IMR-90 (cell line): ENCODE measurements at regions not wholly inside any gene's neighbourhood (a gene's known extent, or its start where the extent isn't known, plus 50 kb on each side); places are given as distances from the start of the nearest gene placed in this dataset.

Experiments
- ATAC-seq: fragments of 200-7000 bp; cut with Tn5 transposase; 2 replicates; pipeline ENCODE4 v1.9.1; 2020; ENCODE audit warnings: low read depth, mild to moderate bottlenecking, moderate library complexity
- BruUV-seq: library from RNA; stranded (reverse); fragments of 400-500 nt; replicated peaks from 2 replicates; lab custom pipeline; 2021; lab: Mats Ljungman, UMichigan
- CTCF ChIA-PET: fragments of 300-600 bp; formaldehyde crosslinking; extraction: SDS; loops from one replicate; lab custom pipeline; 2021; ENCODE audit warnings: antibody characterized with exemption; lab: Yijun Ruan, JAX
- POLR2A ChIA-PET: fragments of 300-600 bp; sonication (Branson Sonifier 250); formaldehyde crosslinking; loops from one replicate; lab custom pipeline; 2022; ENCODE audit warnings: antibody characterized with exemption; ENCODE audit not compliant: unreplicated experiment; lab: Charles Lee
- DNase-seq: peaks from one replicate; pipeline ENCODE4 v3.0.0; 2013
- H2AFZ ChIP-seq: replicated peaks from 2 replicates; pipeline ENCODE3; 2013; ENCODE audit warnings: low read length, mild to moderate bottlenecking; ENCODE audit not compliant: poor library complexity
- H2AK5ac ChIP-seq: 2 replicates; pipeline ENCODE4 v1.6.1; 2013; ENCODE audit warnings: low read depth, low read length, inconsistent platforms
- H2AK9ac ChIP-seq: replicated peaks from 2 replicates; pipeline ENCODE3; 2013; ENCODE audit warnings: mild to moderate bottlenecking, low read depth, low read length, moderate library complexity; ENCODE audit not compliant: poor library complexity
- H2BK120ac ChIP-seq: 2 replicates; pipeline ENCODE4 v1.6.1; 2013; ENCODE audit warnings: low read depth, low read length, inconsistent platforms
- H2BK15ac ChIP-seq: 3 replicates; pipeline ENCODE4 v1.6.1; 2013; ENCODE audit warnings: low read depth, low read length, inconsistent platforms
- H2BK20ac ChIP-seq: 2 replicates; pipeline ENCODE4 v1.6.1; 2013; ENCODE audit warnings: low read depth, mild to moderate bottlenecking, inconsistent platforms, low read length, moderate library complexity
- H2BK5ac ChIP-seq: 2 replicates; pipeline ENCODE4 v1.6.1; 2013; ENCODE audit warnings: mild to moderate bottlenecking, low read depth, low read length, inconsistent platforms; ENCODE audit not compliant: poor library complexity, severe bottlenecking
- H3K14ac ChIP-seq: replicated peaks from 2 replicates; pipeline ENCODE4 v1.6.1; 2013; ENCODE audit warnings: low read depth, low read length, inconsistent platforms
- H3K18ac ChIP-seq: 2 replicates; pipeline ENCODE4 v1.6.1; 2013; ENCODE audit warnings: low read depth, low read length, control low read depth
- H3K23ac ChIP-seq: 2 replicates; pipeline ENCODE4 v1.6.1; 2013; ENCODE audit warnings: low read depth, low read length, inconsistent platforms
- H3K27ac ChIP-seq: 2 replicates; pipeline ENCODE4 v1.5.1; 2013; ENCODE audit warnings: mild to moderate bottlenecking, control low read depth, low read length; ENCODE audit not compliant: insufficient read depth
- H3K27me3 ChIP-seq: 2 replicates; pipeline ENCODE4 v1.6.1; 2013; ENCODE audit warnings: low read length; ENCODE audit not compliant: control insufficient read depth, insufficient read depth
- H3K36me3 ChIP-seq: 2 replicates; pipeline ENCODE4 v1.6.1; 2013; ENCODE audit warnings: low read length, mixed read lengths; ENCODE audit not compliant: control insufficient read depth, insufficient read depth
- H3K4ac ChIP-seq: 2 replicates; pipeline ENCODE4 v1.6.1; 2013; ENCODE audit warnings: low read depth, low read length, inconsistent platforms
- H3K4me1 ChIP-seq: 2 replicates; pipeline ENCODE4 v1.6.1; 2013; ENCODE audit warnings: low read length, mixed read lengths; ENCODE audit not compliant: control insufficient read depth, insufficient read depth
- H3K4me2 ChIP-seq: 2 replicates; pipeline ENCODE4 v1.6.1; 2013; ENCODE audit warnings: low read depth, mild to moderate bottlenecking, control low read depth, low read length, moderate library complexity
- H3K4me3 ChIP-seq: 2 replicates; pipeline ENCODE4 v1.5.1; 2013; ENCODE audit warnings: low read depth, mild to moderate bottlenecking, control low read depth, low read length, moderate library complexity; ENCODE audit not compliant: insufficient read depth
- H3K56ac ChIP-seq: 2 replicates; pipeline ENCODE4 v1.6.1; 2013; ENCODE audit warnings: low read length, inconsistent platforms; ENCODE audit not compliant: insufficient read depth; ENCODE audit errors: extremely low read depth
- H3K79me1 ChIP-seq, 2 experiments: 2 replicates each; pipeline ENCODE4 v1.6.1; 2013; ENCODE audit warnings: low read length in 2 of 2, inconsistent platforms in 1 of 2, low read depth in 1 of 2
- H3K9ac ChIP-seq: 2 replicates; pipeline ENCODE4 v1.6.1; 2013; ENCODE audit warnings: low read depth, low read length, control low read depth
- H3K9me1 ChIP-seq: 2 replicates; pipeline ENCODE4 v1.6.1; 2013; ENCODE audit warnings: low read length, inconsistent platforms; ENCODE audit not compliant: insufficient read depth
- H3K9me3 ChIP-seq: 2 replicates; pipeline ENCODE4 v1.6.1; 2013; ENCODE audit warnings: low read length; ENCODE audit not compliant: control insufficient read depth, insufficient read depth
- H4K20me1 ChIP-seq: 2 replicates; pipeline ENCODE4 v1.6.1; 2013; ENCODE audit warnings: low read length, inconsistent platforms; ENCODE audit not compliant: insufficient read depth
- H4K5ac ChIP-seq: 2 replicates; pipeline ENCODE4 v1.6.1; 2013; ENCODE audit warnings: mild to moderate bottlenecking, low read depth, low read length, control low read depth
- H4K8ac ChIP-seq, 2 experiments: 2 replicates each; pipeline ENCODE4 v1.6.1; 2013; ENCODE audit warnings: low read depth in 2 of 2, low read length in 2 of 2, control low read depth in 1 of 2, inconsistent platforms in 1 of 2
- H4K91ac ChIP-seq: 2 replicates; pipeline ENCODE4 v1.6.1; 2013; ENCODE audit warnings: low read depth, low read length, inconsistent platforms; ENCODE audit not compliant: insufficient read depth
- BHLHE40 ChIP-seq: fragments of 150-350 bp; IDR thresholded peaks from 2 replicates; pipeline ENCODE4 v1.6.1; 2016; ENCODE audit warnings: mild to moderate bottlenecking, low read depth, low read length
- CEBPB ChIP-seq: IDR thresholded peaks from 2 replicates; pipeline ENCODE4 v1.6.1; 2012; ENCODE audit warnings: low read depth, low read length, improper control_type of control experiment
- CHD1 ChIP-seq: IDR thresholded peaks from 2 replicates; pipeline ENCODE4 v1.6.1; 2012; ENCODE audit warnings: low read depth, low read length, improper control_type of control experiment
- CTCF ChIP-seq: conservative IDR thresholded peaks from 2 replicates; pipeline ENCODE4 v1.5.1; 2012; ENCODE audit warnings: mild to moderate bottlenecking, low read depth, low read length, improper control_type of control experiment
- ELK1 ChIP-seq: fragments of 150-350 bp; IDR thresholded peaks from 2 replicates; pipeline ENCODE4 v1.6.1; 2016; ENCODE audit warnings: low read depth, mild to moderate bottlenecking, low read length, moderate library complexity, borderline replicate concordance
- FOS ChIP-seq: fragments of 150-350 bp; IDR thresholded peaks from 2 replicates; pipeline ENCODE4 v1.6.1; 2016; ENCODE audit warnings: low read depth, low read length
- MAFK ChIP-seq: IDR thresholded peaks from 2 replicates; pipeline ENCODE4 v1.6.1; 2012; ENCODE audit warnings: low read depth, low read length, improper control_type of control experiment
- MAZ ChIP-seq: IDR thresholded peaks from 2 replicates; pipeline ENCODE4 v1.6.1; 2012; ENCODE audit warnings: low read depth, mild to moderate bottlenecking, low read length, improper control_type of control experiment, moderate library complexity, borderline replicate concordance
- MXI1 ChIP-seq: IDR thresholded peaks from 2 replicates; pipeline ENCODE4 v1.6.1; 2012; ENCODE audit warnings: low read depth, mild to moderate bottlenecking, low read length, moderate library complexity, borderline replicate concordance
- NFE2L2 ChIP-seq: fragments of 150-350 bp; IDR thresholded peaks from 2 replicates; pipeline ENCODE4 v1.6.1; 2016; ENCODE audit warnings: low read depth, mild to moderate bottlenecking, low read length
- POLR2A ChIP-seq: IDR thresholded peaks from 2 replicates; pipeline ENCODE4 v1.6.1; 2012; ENCODE audit warnings: mild to moderate bottlenecking, low read depth, low read length
- RAD21 ChIP-seq: IDR thresholded peaks from 2 replicates; pipeline ENCODE4 v1.6.1; 2012; ENCODE audit warnings: low read length, improper control_type of control experiment
- RCOR1 ChIP-seq: IDR thresholded peaks from 2 replicates; pipeline ENCODE4 v1.6.1; 2012; ENCODE audit warnings: mild to moderate bottlenecking, low read length, improper control_type of control experiment; ENCODE audit not compliant: insufficient replicate concordance
- RFX5 ChIP-seq: IDR thresholded peaks from 2 replicates; pipeline ENCODE4 v1.8.0; 2012; ENCODE audit warnings: low read depth, mild to moderate bottlenecking, low read length, moderate library complexity
- SMC3 ChIP-seq: fragments of 150-350 bp; IDR thresholded peaks from 2 replicates; pipeline ENCODE4 v1.6.1; 2016; ENCODE audit warnings: low read depth, mild to moderate bottlenecking, antibody characterized with exemption, low read length, moderate library complexity
- USF2 ChIP-seq: fragments of 150-350 bp; IDR thresholded peaks from 2 replicates; pipeline ENCODE4 v1.6.1; 2017; ENCODE audit warnings: mild to moderate bottlenecking, antibody characterized with exemption, low read length, low read depth
- WGBS, 2 experiments: methylation state at CpG; one replicate each; pipeline versions ENCODE4 v1.1.5 to v1.1.7; 2013; ENCODE audit warnings: missing lambda C conversion rate in 2 of 2; ENCODE audit not compliant: insufficient read length in 1 of 2; ENCODE audit errors: extremely low coverage in 2 of 2; 5-methylcytosine and 5-hydroxymethylcytosine counted together
- dilution Hi-C: fragments of 300-500 bp; cut with HindIII; formaldehyde crosslinking; loops from one replicate; pipeline ENCODE4 v1.14.3; 2018; ENCODE audit warnings: low sequenced_read_pairs; ENCODE audit not compliant: unreplicated experiment
- in situ Hi-C: fragments of 300-500 bp; cut with MboI; formaldehyde crosslinking; loops from 3 replicates; pipeline ENCODE4 v1.14.3; 2019; ENCODE audit warnings: low sequenced_read_pairs, inconsistent platforms, mixed read lengths
- intact Hi-C: fragments of 100-400 bp; cut with micrococcal nuclease; formaldehyde crosslinking; loops from 2 replicates; pipeline ENCODE4 v1.10.0; 2022

GRCh38 chr12:127675936-127676335 is 591.0 kb upstream of the TMEM132C start:
- no CpG with 5 or more reads among the region's 6 CpGs for WGBS, 2 experiments
- 0 out of 2 replicates have a peak overlapping the region, but pooled peaks have one; percentile 23 for H2BK120ac ChIP-seq

More at GRCh38 chr12:127675936-127676335, 591.0 kb upstream of the TMEM132C start:
- H3K4me2 ChIP-seq, result no peak overlapping the region
- H3K56ac ChIP-seq, result no peak overlapping the region
- H3K27me3 ChIP-seq, result no peaks in the 10 kb centered on the region
- H2BK5ac ChIP-seq, result no peak overlapping the region
- H3K18ac ChIP-seq, result no peak overlapping the region
- H4K20me1 ChIP-seq, result no peaks in the 10 kb centered on the region
- no peaks in the 10 kb centered on the region for H3K36me3 ChIP-seq
- no peak overlapping the region for H2BK20ac ChIP-seq
- ATAC-seq, result no peak
- no peak for TF ChIP-seq MAZ
- TF ChIP-seq BHLHE40, result no peak
- no peak for TF ChIP-seq USF2
- no peak for TF ChIP-seq MXI1
- TF ChIP-seq RFX5, result no peak
- TF ChIP-seq POLR2A, result no peak
- no peak for TF ChIP-seq CHD1
- TF ChIP-seq SMC3, result no peak
- TF ChIP-seq RCOR1, result no peak
- no peak for TF ChIP-seq NFE2L2
- TF ChIP-seq ELK1, result no peak
- TF ChIP-seq CTCF, result no peak
- TF ChIP-seq MAFK, result no peak
- no peak for TF ChIP-seq RAD21
- TF ChIP-seq CEBPB, result no peak
- no peak for TF ChIP-seq FOS
- no peak overlapping the region for H4K8ac ChIP-seq
- dilution Hi-C loops (no loop called here), in situ Hi-C loops (no loop called here), intact Hi-C loops (loop anchor here (5.0 kb wide), 2 partner anchors 294 to 734 kb away; no protein-coding TSS in a partner anchor)
- H3K9me3 ChIP-seq, result no peaks in the 10 kb centered on the region; the same call in 1 of the 2 replicates
- CTCF ChIA-PET, result interaction anchor here (1.2 kb wide), 1 partner anchor 295 kb away, joined by 3 read pairs; no protein-coding TSS in a partner anchor
- no peaks in the 10 kb centered on the region for H3K79me1 ChIP-seq
- H3K23ac ChIP-seq, result no peak overlapping the region
- no peak overlapping the region for H3K14ac ChIP-seq
- BruUV-seq, result no TSS peak
- POLR2A ChIA-PET, result no interaction called here
- no peak overlapping the region for H3K4me3 ChIP-seq
- H2AK5ac ChIP-seq, result no peak overlapping the region
- H3K4ac ChIP-seq, result peak overlapping the region; percentile 43
- no peak for DNase-seq
- no peak overlapping the region for H2BK15ac ChIP-seq
- no peaks in the 10 kb centered on the region for H3K4me1 ChIP-seq
- H2AK9ac ChIP-seq, result peak overlapping the region; percentile 22
- H3K9me1 ChIP-seq, result no peaks in the 10 kb centered on the region
- no peak overlapping the region for H3K9ac ChIP-seq
- no peak overlapping the region for H3K27ac ChIP-seq
- H4K91ac ChIP-seq, result no peak overlapping the region; the same call in 1 of the 2 replicates
- peak overlapping the region; percentile 17 for H2AFZ ChIP-seq
- H4K5ac ChIP-seq, result no peak overlapping the region
